IMR-90 (cell line): ENCODE measurements at regions not wholly inside any gene's neighbourhood (a gene's known extent, or its start where the extent isn't known, plus 50 kb on each side); places are given as distances from the start of the nearest gene placed in this dataset.

ENCODE experiments used
- ATAC-seq: fragments of 200-7000 bp; cut with Tn5 transposase; 2 replicates; pipeline ENCODE4 v1.9.1; 2020; ENCODE audit warnings: low read depth, mild to moderate bottlenecking, moderate library complexity
- BruUV-seq: library from RNA; stranded (reverse); fragments of 400-500 nt; replicated peaks from 2 replicates; lab custom pipeline; 2021; lab: Mats Ljungman, UMichigan
- CTCF ChIA-PET: fragments of 300-600 bp; formaldehyde crosslinking; extraction: SDS; loops from one replicate; lab custom pipeline; 2021; ENCODE audit warnings: antibody characterized with exemption; lab: Yijun Ruan, JAX
- POLR2A ChIA-PET: fragments of 300-600 bp; sonication (Branson Sonifier 250); formaldehyde crosslinking; loops from one replicate; lab custom pipeline; 2022; ENCODE audit warnings: antibody characterized with exemption; ENCODE audit not compliant: unreplicated experiment; lab: Charles Lee
- DNase-seq: peaks from one replicate; pipeline ENCODE4 v3.0.0; 2013
- H2AFZ ChIP-seq: replicated peaks from 2 replicates; pipeline ENCODE3; 2013; ENCODE audit warnings: low read length, mild to moderate bottlenecking; ENCODE audit not compliant: poor library complexity
- H2AK5ac ChIP-seq: 2 replicates; pipeline ENCODE4 v1.6.1; 2013; ENCODE audit warnings: low read depth, low read length, inconsistent platforms
- H2AK9ac ChIP-seq: replicated peaks from 2 replicates; pipeline ENCODE3; 2013; ENCODE audit warnings: mild to moderate bottlenecking, low read depth, low read length, moderate library complexity; ENCODE audit not compliant: poor library complexity
- H2BK120ac ChIP-seq: 2 replicates; pipeline ENCODE4 v1.6.1; 2013; ENCODE audit warnings: low read depth, low read length, inconsistent platforms
- H2BK15ac ChIP-seq: 3 replicates; pipeline ENCODE4 v1.6.1; 2013; ENCODE audit warnings: low read depth, low read length, inconsistent platforms
- H2BK20ac ChIP-seq: 2 replicates; pipeline ENCODE4 v1.6.1; 2013; ENCODE audit warnings: low read depth, mild to moderate bottlenecking, inconsistent platforms, low read length, moderate library complexity
- H2BK5ac ChIP-seq: 2 replicates; pipeline ENCODE4 v1.6.1; 2013; ENCODE audit warnings: mild to moderate bottlenecking, low read depth, low read length, inconsistent platforms; ENCODE audit not compliant: poor library complexity, severe bottlenecking
- H3K14ac ChIP-seq: replicated peaks from 2 replicates; pipeline ENCODE4 v1.6.1; 2013; ENCODE audit warnings: low read depth, low read length, inconsistent platforms
- H3K18ac ChIP-seq: 2 replicates; pipeline ENCODE4 v1.6.1; 2013; ENCODE audit warnings: low read depth, low read length, control low read depth
- H3K23ac ChIP-seq: 2 replicates; pipeline ENCODE4 v1.6.1; 2013; ENCODE audit warnings: low read depth, low read length, inconsistent platforms
- H3K27ac ChIP-seq: 2 replicates; pipeline ENCODE4 v1.5.1; 2013; ENCODE audit warnings: mild to moderate bottlenecking, control low read depth, low read length; ENCODE audit not compliant: insufficient read depth
- H3K27me3 ChIP-seq: 2 replicates; pipeline ENCODE4 v1.6.1; 2013; ENCODE audit warnings: low read length; ENCODE audit not compliant: control insufficient read depth, insufficient read depth
- H3K36me3 ChIP-seq: 2 replicates; pipeline ENCODE4 v1.6.1; 2013; ENCODE audit warnings: low read length, mixed read lengths; ENCODE audit not compliant: control insufficient read depth, insufficient read depth
- H3K4ac ChIP-seq: 2 replicates; pipeline ENCODE4 v1.6.1; 2013; ENCODE audit warnings: low read depth, low read length, inconsistent platforms
- H3K4me1 ChIP-seq: 2 replicates; pipeline ENCODE4 v1.6.1; 2013; ENCODE audit warnings: low read length, mixed read lengths; ENCODE audit not compliant: control insufficient read depth, insufficient read depth
- H3K4me2 ChIP-seq: 2 replicates; pipeline ENCODE4 v1.6.1; 2013; ENCODE audit warnings: low read depth, mild to moderate bottlenecking, control low read depth, low read length, moderate library complexity
- H3K4me3 ChIP-seq: 2 replicates; pipeline ENCODE4 v1.5.1; 2013; ENCODE audit warnings: low read depth, mild to moderate bottlenecking, control low read depth, low read length, moderate library complexity; ENCODE audit not compliant: insufficient read depth
- H3K56ac ChIP-seq: 2 replicates; pipeline ENCODE4 v1.6.1; 2013; ENCODE audit warnings: low read length, inconsistent platforms; ENCODE audit not compliant: insufficient read depth; ENCODE audit errors: extremely low read depth
- H3K79me1 ChIP-seq, 2 experiments: 2 replicates each; pipeline ENCODE4 v1.6.1; 2013; ENCODE audit warnings: low read length in 2 of 2, inconsistent platforms in 1 of 2, low read depth in 1 of 2
- H3K9ac ChIP-seq: 2 replicates; pipeline ENCODE4 v1.6.1; 2013; ENCODE audit warnings: low read depth, low read length, control low read depth
- H3K9me1 ChIP-seq: 2 replicates; pipeline ENCODE4 v1.6.1; 2013; ENCODE audit warnings: low read length, inconsistent platforms; ENCODE audit not compliant: insufficient read depth
- H3K9me3 ChIP-seq: 2 replicates; pipeline ENCODE4 v1.6.1; 2013; ENCODE audit warnings: low read length; ENCODE audit not compliant: control insufficient read depth, insufficient read depth
- H4K20me1 ChIP-seq: 2 replicates; pipeline ENCODE4 v1.6.1; 2013; ENCODE audit warnings: low read length, inconsistent platforms; ENCODE audit not compliant: insufficient read depth
- H4K5ac ChIP-seq: 2 replicates; pipeline ENCODE4 v1.6.1; 2013; ENCODE audit warnings: mild to moderate bottlenecking, low read depth, low read length, control low read depth
- H4K8ac ChIP-seq, 2 experiments: 2 replicates each; pipeline ENCODE4 v1.6.1; 2013; ENCODE audit warnings: low read depth in 2 of 2, low read length in 2 of 2, control low read depth in 1 of 2, inconsistent platforms in 1 of 2
- H4K91ac ChIP-seq: 2 replicates; pipeline ENCODE4 v1.6.1; 2013; ENCODE audit warnings: low read depth, low read length, inconsistent platforms; ENCODE audit not compliant: insufficient read depth
- MAZ ChIP-seq: IDR thresholded peaks from 2 replicates; pipeline ENCODE4 v1.6.1; 2012; ENCODE audit warnings: low read depth, mild to moderate bottlenecking, low read length, improper control_type of control experiment, moderate library complexity, borderline replicate concordance
- POLR2A ChIP-seq: IDR thresholded peaks from 2 replicates; pipeline ENCODE4 v1.6.1; 2012; ENCODE audit warnings: mild to moderate bottlenecking, low read depth, low read length
- whole genome bisulfite sequencing, 2 experiments: methylation state at CpG; one replicate each; pipeline versions ENCODE4 v1.1.5 to v1.1.7; 2013; ENCODE audit warnings: missing lambda C conversion rate in 2 of 2; ENCODE audit not compliant: insufficient read length in 1 of 2; ENCODE audit errors: extremely low coverage in 2 of 2; 5-methylcytosine and 5-hydroxymethylcytosine counted together
- dilution Hi-C: fragments of 300-500 bp; cut with HindIII; formaldehyde crosslinking; loops from one replicate; pipeline ENCODE4 v1.14.3; 2018; ENCODE audit warnings: low sequenced_read_pairs; ENCODE audit not compliant: unreplicated experiment
- in situ Hi-C: fragments of 300-500 bp; cut with MboI; formaldehyde crosslinking; loops from 3 replicates; pipeline ENCODE4 v1.14.3; 2019; ENCODE audit warnings: low sequenced_read_pairs, inconsistent platforms, mixed read lengths
- intact Hi-C: fragments of 100-400 bp; cut with micrococcal nuclease; formaldehyde crosslinking; loops from 2 replicates; pipeline ENCODE4 v1.10.0; 2022
- TF ChIP-seq, protein P1 (sequence below): fragments of 150-350 bp; IDR thresholded peaks from 2 replicates; pipeline ENCODE4 v1.6.1; 2016; ENCODE audit warnings: low read depth, mild to moderate bottlenecking, low read length, moderate library complexity, borderline replicate concordance
- TF ChIP-seq, protein P2 (sequence below): conservative IDR thresholded peaks from 2 replicates; pipeline ENCODE4 v1.5.1; 2012; ENCODE audit warnings: mild to moderate bottlenecking, low read depth, low read length, improper control_type of control experiment

DNA sequence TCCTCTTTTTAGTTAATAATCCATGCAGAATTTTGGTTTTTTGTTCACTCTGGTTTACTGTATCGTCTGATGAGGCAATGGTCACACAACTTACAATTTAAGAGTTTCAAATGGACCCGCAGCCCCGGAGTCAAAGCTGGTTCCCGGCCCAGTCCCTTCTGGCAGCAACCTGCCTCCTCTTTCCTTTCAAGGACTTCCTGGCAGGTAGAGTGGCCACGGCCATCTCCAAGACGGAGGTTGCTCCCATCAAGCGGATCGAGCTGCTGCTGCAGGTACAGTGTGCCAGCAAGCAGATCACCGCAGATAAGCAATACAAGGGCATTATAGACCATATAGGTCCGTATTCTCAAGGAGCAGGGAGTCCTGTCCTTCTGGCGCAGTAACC lies 218.2 kb downstream of the GJA1 start:
- H2BK5ac ChIP-seq = peak overlapping the region; percentile 51
- TF ChIP-seq POLR2A (no peak), MAZ (no peak)
- TF ChIP-seq, protein P1, sequence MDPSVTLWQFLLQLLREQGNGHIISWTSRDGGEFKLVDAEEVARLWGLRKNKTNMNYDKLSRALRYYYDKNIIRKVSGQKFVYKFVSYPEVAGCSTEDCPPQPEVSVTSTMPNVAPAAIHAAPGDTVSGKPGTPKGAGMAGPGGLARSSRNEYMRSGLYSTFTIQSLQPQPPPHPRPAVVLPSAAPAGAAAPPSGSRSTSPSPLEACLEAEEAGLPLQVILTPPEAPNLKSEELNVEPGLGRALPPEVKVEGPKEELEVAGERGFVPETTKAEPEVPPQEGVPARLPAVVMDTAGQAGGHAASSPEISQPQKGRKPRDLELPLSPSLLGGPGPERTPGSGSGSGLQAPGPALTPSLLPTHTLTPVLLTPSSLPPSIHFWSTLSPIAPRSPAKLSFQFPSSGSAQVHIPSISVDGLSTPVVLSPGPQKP = no peak
- TF ChIP-seq, protein P2, sequence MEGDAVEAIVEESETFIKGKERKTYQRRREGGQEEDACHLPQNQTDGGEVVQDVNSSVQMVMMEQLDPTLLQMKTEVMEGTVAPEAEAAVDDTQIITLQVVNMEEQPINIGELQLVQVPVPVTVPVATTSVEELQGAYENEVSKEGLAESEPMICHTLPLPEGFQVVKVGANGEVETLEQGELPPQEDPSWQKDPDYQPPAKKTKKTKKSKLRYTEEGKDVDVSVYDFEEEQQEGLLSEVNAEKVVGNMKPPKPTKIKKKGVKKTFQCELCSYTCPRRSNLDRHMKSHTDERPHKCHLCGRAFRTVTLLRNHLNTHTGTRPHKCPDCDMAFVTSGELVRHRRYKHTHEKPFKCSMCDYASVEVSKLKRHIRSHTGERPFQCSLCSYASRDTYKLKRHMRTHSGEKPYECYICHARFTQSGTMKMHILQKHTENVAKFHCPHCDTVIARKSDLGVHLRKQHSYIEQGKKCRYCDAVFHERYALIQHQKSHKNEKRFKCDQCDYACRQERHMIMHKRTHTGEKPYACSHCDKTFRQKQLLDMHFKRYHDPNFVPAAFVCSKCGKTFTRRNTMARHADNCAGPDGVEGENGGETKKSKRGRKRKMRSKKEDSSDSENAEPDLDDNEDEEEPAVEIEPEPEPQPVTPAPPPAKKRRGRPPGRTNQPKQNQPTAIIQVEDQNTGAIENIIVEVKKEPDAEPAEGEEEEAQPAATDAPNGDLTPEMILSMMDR = no peak
- no peaks in the 10 kb centered on the region for H3K9me3 ChIP-seq
- no peaks in the 10 kb centered on the region for H3K79me1 ChIP-seq
- no peak overlapping the region for H3K56ac ChIP-seq
- CTCF ChIA-PET = interaction anchor here (1.6 kb wide), 1 partner anchor 15 kb away, joined by 7 read pairs; no protein-coding TSS in a partner anchor
- H3K18ac ChIP-seq = peak overlapping the region; percentile 66
- H3K9me1 ChIP-seq = peaks cover 9% of the 10 kb centered on the region
- peak overlapping the region; percentile 66 for H3K4ac ChIP-seq
- H2AFZ ChIP-seq = no peak overlapping the region
- peak overlapping the region; percentile 42 for H2BK20ac ChIP-seq
- H4K8ac ChIP-seq = peak overlapping the region in 1 of 2 experiments; percentile 38; a peak in 1 of 4 replicates
- H3K36me3 ChIP-seq = no peaks in the 10 kb centered on the region
- no peaks in the 10 kb centered on the region for H4K20me1 ChIP-seq
- peak overlapping the region; percentile 45; the same call in 1 of the 2 replicates for H4K91ac ChIP-seq
- H3K27ac ChIP-seq = peak overlapping the region; percentile 75
- peak overlapping the region; percentile 55 for H3K14ac ChIP-seq
- DNase-seq (no peak), ATAC-seq (no peak)
- peak overlapping the region; percentile 66 for H2BK120ac ChIP-seq
- H3K23ac ChIP-seq = no peak overlapping the region
- no peak overlapping the region for H3K4me3 ChIP-seq
- H3K4me2 ChIP-seq = peak overlapping the region; percentile 12; the same call in 1 of the 2 replicates
- BruUV-seq = no TSS peak
- intact Hi-C loops (loop anchor here (2.0 kb wide), 2 partner anchors 13 to 217 kb away; no protein-coding TSS in a partner anchor), dilution Hi-C loops (no loop called here), in situ Hi-C loops (no loop called here)
- H4K5ac ChIP-seq = peak overlapping the region; percentile 53
- H3K4me1 ChIP-seq = peaks cover 6% of the 10 kb centered on the region
- WGBS, 2 experiments = 98% methylated on average over 6 of the region's 11 CpGs; no CpG with 5 or more reads in 1 of the 2 experiments
- peak overlapping the region; percentile 98 for H2AK5ac ChIP-seq
- H3K9ac ChIP-seq = no peak overlapping the region
- POLR2A ChIA-PET = no interaction called here
- peak overlapping the region; percentile 45; the same call in 1 of the 3 replicates for H2BK15ac ChIP-seq
- peak overlapping the region; percentile 19 for H2AK9ac ChIP-seq
- H3K27me3 ChIP-seq = no peaks in the 10 kb centered on the region
